ENCODE measurements at regions not wholly inside any gene's neighbourhood (a gene's known extent, or its start where the extent isn't known, plus 50 kb on each side); places are given as distances from the start of the nearest gene placed in this dataset.
"Not testable (repeated sequence)": the region's sequence is repeated elsewhere in the genome, so short reads cannot be mapped to it uniquely, and the experiment has no call there.

DNA sequence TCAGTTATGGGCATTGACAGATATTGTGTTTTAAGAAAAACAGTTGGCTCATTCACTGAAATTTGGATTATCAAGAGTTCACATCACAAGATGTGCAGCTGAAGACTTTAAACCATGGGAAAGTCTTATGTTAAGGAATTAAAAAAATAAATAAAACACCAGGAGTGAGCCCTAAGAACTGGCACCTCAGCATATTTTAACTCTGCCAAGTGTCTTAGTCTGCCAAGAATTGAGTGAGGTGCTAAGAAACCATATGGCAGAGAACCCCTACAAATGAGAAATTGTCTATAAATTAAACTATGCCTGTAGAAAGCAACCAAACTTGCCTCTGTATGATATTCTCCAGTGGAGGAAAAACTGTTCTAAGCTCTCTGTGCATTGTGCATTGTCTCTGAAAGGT, 78.5 kb downstream of the VCY start:
- Histone ChIP-seq H3K4me1 (ENCODE audit: control insufficient read depth in 2 of 2, insufficient read depth in 2 of 2, low read length in 2 of 2) (no peaks in the 10 kb centered on the region), H3K9me3 (ENCODE audit: control insufficient read depth in 2 of 2, insufficient read depth in 1 of 2, low read length in 1 of 2) (no peaks in the 10 kb centered on the region), H3K36me3 (ENCODE audit: control insufficient read depth in 2 of 2, insufficient read depth in 2 of 2, low read length in 1 of 2) (no peaks in the 10 kb centered on the region), H3K27ac (ENCODE audit: low read depth in 1 of 2, low read length in 1 of 2) (no peak overlapping the region), H3K4me3 (ENCODE audit: low read length in 2 of 2) (no peak overlapping the region), H3K27me3 (ENCODE audit: control insufficient read depth in 2 of 2, insufficient read depth in 1 of 2, low read length in 1 of 2) (no peaks in the 10 kb centered on the region)
- no peak for DNase-seq (ENCODE audit: low read depth in 6 of 9, low spot score in 9 of 9)

DNA sequence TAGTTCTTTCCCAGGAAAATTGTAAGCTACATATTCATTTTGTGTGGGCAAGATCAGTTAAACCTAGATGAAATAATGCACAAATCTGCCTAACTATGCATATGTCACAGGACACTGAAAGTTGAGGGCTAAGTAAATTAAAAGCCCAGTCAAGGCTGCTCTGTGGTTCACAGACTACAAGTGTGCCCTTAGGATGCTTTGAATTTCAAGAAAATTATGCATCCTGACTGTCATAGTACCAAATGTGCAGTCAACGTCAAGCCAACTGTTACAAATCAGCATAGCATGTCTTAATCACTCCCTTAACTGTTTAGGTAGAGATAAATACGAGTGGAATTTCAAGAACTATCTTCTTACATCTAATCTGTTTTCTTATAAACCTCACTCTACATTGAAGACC, 55.8 kb downstream of the VCY start:
- H3K27me3 ChIP-seq (ENCODE audit: control insufficient read depth in 2 of 2, insufficient read depth in 1 of 2, low read length in 1 of 2); H3K4me3 ChIP-seq (ENCODE audit: low read length in 2 of 2); DNase-seq (ENCODE audit: low read depth in 6 of 9, low spot score in 9 of 9); H3K36me3 ChIP-seq (ENCODE audit: control insufficient read depth in 2 of 2, insufficient read depth in 2 of 2, low read length in 1 of 2); H3K27ac ChIP-seq (ENCODE audit: low read depth in 1 of 2, low read length in 1 of 2); H3K9me3 ChIP-seq (ENCODE audit: control insufficient read depth in 2 of 2, insufficient read depth in 1 of 2, low read length in 1 of 2); H3K4me1 ChIP-seq (ENCODE audit: control insufficient read depth in 2 of 2, insufficient read depth in 2 of 2, low read length in 2 of 2): not testable (repeated sequence)
- WGBS, result 83% methylated on average over 2 of the region's 2 CpGs

All from thymus (tissue), 11 donors.